Suppressor macrophage treated with lipopolysaccharide for 1 hour (primary cell): ENCODE measurements at regions not wholly inside any gene's neighbourhood (a gene's known extent, or its start where the extent isn't known, plus 50 kb on each side); places are given as distances from the start of the nearest gene placed in this dataset.
A peak's percentile ranks its signal among the peaks of the same experiment; 100 is the strongest.

ENCODE experiments used
- DNase-seq, 3 donors: peaks; one replicate each; pipeline ENCODE4 v3.0.0-alpha.2; 2020 to 2022

- DNase-seq: no peak
Measured at GRCh38 chr12:78703820-78704525, 160.6 kb upstream of the SYT1 start.

- DNase-seq: no peak
Measured at GRCh38 chr12:78711954-78712353, 152.6 kb upstream of the SYT1 start.

- DNase-seq: no peak
Measured at GRCh38 chr12:78712834-78713481, 151.6 kb upstream of the SYT1 start.

GRCh38 chr12:78719721-78720120 is 144.9 kb upstream of the SYT1 start:
- no peak for DNase-seq

GRCh38 chr12:78721906-78722305 is 142.7 kb upstream of the SYT1 start:
- peak; percentile 7 to 23 (median 15) for DNase-seq

- DNase-seq: no peak
Measured at GRCh38 chr12:78725033-78725432, 139.5 kb upstream of the SYT1 start.

- no peak for DNase-seq
Measured at GRCh38 chr12:78725951-78726580, 138.5 kb upstream of the SYT1 start.

GRCh38 chr12:78726854-78727253 is 137.7 kb upstream of the SYT1 start:
- DNase-seq: no peak

GRCh38 chr12:78732481-78732880 is 132.1 kb upstream of the SYT1 start:
- DNase-seq: no peak

GRCh38 chr12:78739653-78740052 is 124.9 kb upstream of the SYT1 start:
- no peak for DNase-seq

- DNase-seq: no peak
Measured at GRCh38 chr12:78746001-78746400, 118.6 kb upstream of the SYT1 start.

GRCh38 chr12:78753058-78753457 is 111.5 kb upstream of the SYT1 start:
- no peak for DNase-seq

- DNase-seq: no peak
Measured at GRCh38 chr12:78756936-78757335, 107.6 kb upstream of the SYT1 start.

GRCh38 chr12:78759367-78759766 is 105.2 kb upstream of the SYT1 start:
- no peak for DNase-seq

GRCh38 chr12:78760906-78761305 is 103.7 kb upstream of the SYT1 start:
- no peak for DNase-seq

- DNase-seq: no peak
Measured at GRCh38 chr12:78764913-78765312, 99.7 kb upstream of the SYT1 start.

GRCh38 chr12:78767264-78767981 is 97.2 kb upstream of the SYT1 start:
- no peak for DNase-seq

GRCh38 chr12:78778339-78778738 is 86.2 kb upstream of the SYT1 start:
- no peak for DNase-seq

GRCh38 chr12:78787576-78787975 is 77.0 kb upstream of the SYT1 start:
- no peak for DNase-seq

GRCh38 chr12:78790148-78790547 is 74.4 kb upstream of the SYT1 start:
- DNase-seq: no peak

GRCh38 chr12:78792052-78792698 is 72.4 kb upstream of the SYT1 start:
- no peak for DNase-seq

GRCh38 chr12:78793491-78793890 is 71.1 kb upstream of the SYT1 start:
- DNase-seq: no peak

- DNase-seq: no peak
Measured at GRCh38 chr12:78793982-78794381, 70.6 kb upstream of the SYT1 start.
